ENCODE measurements at regions not wholly inside any gene's neighbourhood (a gene's known extent, or its start where the extent isn't known, plus 50 kb on each side); places are given as distances from the start of the nearest gene placed in this dataset.

DNA sequence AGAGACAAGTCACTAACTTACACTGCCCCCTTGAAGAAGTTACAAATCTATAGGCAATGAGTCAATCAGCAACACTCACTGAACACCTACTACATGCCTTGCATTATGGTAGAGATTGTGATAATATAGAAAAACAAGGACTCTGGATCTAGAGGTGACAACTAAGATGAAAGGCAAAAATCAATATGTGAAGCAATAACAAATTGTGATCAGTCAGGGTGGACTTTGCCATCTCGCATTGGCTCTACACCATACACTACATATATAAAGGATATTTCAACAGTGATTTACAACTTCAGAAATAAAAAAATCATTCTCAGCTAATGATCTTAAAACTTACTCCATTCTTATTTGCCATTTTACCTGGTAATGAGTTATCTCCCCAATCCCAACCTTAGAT is 210.7 kb upstream of the CD96 start:
- TF ChIP-seq, protein P1, sequence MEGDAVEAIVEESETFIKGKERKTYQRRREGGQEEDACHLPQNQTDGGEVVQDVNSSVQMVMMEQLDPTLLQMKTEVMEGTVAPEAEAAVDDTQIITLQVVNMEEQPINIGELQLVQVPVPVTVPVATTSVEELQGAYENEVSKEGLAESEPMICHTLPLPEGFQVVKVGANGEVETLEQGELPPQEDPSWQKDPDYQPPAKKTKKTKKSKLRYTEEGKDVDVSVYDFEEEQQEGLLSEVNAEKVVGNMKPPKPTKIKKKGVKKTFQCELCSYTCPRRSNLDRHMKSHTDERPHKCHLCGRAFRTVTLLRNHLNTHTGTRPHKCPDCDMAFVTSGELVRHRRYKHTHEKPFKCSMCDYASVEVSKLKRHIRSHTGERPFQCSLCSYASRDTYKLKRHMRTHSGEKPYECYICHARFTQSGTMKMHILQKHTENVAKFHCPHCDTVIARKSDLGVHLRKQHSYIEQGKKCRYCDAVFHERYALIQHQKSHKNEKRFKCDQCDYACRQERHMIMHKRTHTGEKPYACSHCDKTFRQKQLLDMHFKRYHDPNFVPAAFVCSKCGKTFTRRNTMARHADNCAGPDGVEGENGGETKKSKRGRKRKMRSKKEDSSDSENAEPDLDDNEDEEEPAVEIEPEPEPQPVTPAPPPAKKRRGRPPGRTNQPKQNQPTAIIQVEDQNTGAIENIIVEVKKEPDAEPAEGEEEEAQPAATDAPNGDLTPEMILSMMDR (IDR thresholded peaks at IDR 0.05; ENCODE audit: partially characterized antibody, unreplicated experiment): no peak
- H3K27me3 Mint-ChIP-seq (ENCODE audit: unreplicated experiment): peaks cover 3% of the 10 kb centered on the region
- DNase-seq: no peak
- H3K4me3 Mint-ChIP-seq (ENCODE audit: unreplicated experiment): no peak overlapping the region
- H3K4me1 Mint-ChIP-seq (ENCODE audit: low read depth, unreplicated experiment): peaks cover 20% of the 10 kb centered on the region
- no peak overlapping the region for H3K27ac Mint-ChIP-seq (ENCODE audit: unreplicated experiment)
- peaks cover 1% of the 10 kb centered on the region for H3K9me3 Mint-ChIP-seq (ENCODE audit: unreplicated experiment)
- no peaks in the 10 kb centered on the region for H3K36me3 Mint-ChIP-seq (ENCODE audit: unreplicated experiment)

DNA sequence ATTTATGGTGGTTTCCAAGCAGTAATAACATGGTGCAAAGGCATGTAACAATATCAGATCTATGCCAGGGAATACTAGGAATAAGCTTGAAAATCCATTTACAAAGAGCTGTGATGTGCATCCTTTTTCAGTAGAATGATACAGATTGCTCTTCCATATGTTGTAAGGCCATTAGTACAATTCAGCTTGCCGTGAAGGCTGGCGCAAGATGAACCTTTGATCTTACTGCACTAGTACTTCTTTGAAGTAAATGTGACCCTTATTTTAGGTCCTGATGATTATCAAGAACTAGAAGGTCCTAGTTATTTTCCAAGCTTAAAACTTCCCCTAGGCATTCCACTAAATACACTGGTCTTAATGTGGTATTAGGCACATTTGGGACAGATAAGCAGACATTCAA is 210.1 kb upstream of the CD96 start:
- peaks cover 3% of the 10 kb centered on the region for H3K27me3 Mint-ChIP-seq (ENCODE audit: unreplicated experiment)
- no peak overlapping the region for H3K27ac Mint-ChIP-seq (ENCODE audit: unreplicated experiment)
- no peaks in the 10 kb centered on the region for H3K36me3 Mint-ChIP-seq (ENCODE audit: unreplicated experiment)
- H3K4me1 Mint-ChIP-seq (ENCODE audit: low read depth, unreplicated experiment): peaks cover 24% of the 10 kb centered on the region
- DNase-seq: no peak
- TF ChIP-seq, protein P1 (IDR thresholded peaks at IDR 0.05; ENCODE audit: partially characterized antibody, unreplicated experiment): no peak
- H3K9me3 Mint-ChIP-seq (ENCODE audit: unreplicated experiment): peaks cover 1% of the 10 kb centered on the region
- no peak overlapping the region for H3K4me3 Mint-ChIP-seq (ENCODE audit: unreplicated experiment)

DNA sequence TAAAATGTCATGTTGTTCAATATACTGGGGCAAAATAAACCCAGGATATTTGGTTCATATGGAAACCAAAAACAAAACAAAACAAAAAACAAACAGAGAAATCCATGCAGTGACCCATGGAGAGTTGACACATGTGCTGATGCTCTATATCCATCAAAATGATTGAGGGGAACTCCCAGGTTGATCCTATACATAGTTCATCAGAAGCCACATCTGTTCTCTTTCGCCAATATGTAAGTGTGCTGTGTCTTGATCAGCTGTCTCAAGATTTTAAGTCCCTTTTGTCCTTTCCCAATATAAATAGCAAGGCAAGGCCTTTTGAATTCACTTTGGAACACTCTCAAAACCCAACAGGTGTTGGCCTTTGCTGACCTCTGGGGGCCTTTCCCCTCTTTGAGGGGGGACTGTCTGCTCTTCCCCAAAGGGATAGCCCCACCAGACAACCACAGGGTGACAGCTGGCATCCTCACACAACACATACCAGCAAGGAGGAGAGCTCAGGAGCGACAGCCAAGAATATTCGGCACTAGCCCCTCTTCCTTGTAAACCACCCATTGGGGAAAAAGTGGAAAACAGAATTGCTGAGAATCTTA is 209.4 kb upstream of the CD96 start:
- Mint-ChIP-seq H3K27ac (ENCODE audit: unreplicated experiment) (peak overlapping the region; percentile 69), H3K27me3 (ENCODE audit: unreplicated experiment) (peaks cover 3% of the 10 kb centered on the region), H3K4me1 (ENCODE audit: low read depth, unreplicated experiment) (peaks cover 27% of the 10 kb centered on the region), H3K9me3 (ENCODE audit: unreplicated experiment) (peaks cover 1% of the 10 kb centered on the region), H3K36me3 (ENCODE audit: unreplicated experiment) (no peaks in the 10 kb centered on the region), H3K4me3 (ENCODE audit: unreplicated experiment) (peak overlapping the region; percentile 11)
- TF ChIP-seq, protein P1 (IDR thresholded peaks at IDR 0.05; ENCODE audit: partially characterized antibody, unreplicated experiment): no peak
- DNase-seq: peak; percentile 26

DNA sequence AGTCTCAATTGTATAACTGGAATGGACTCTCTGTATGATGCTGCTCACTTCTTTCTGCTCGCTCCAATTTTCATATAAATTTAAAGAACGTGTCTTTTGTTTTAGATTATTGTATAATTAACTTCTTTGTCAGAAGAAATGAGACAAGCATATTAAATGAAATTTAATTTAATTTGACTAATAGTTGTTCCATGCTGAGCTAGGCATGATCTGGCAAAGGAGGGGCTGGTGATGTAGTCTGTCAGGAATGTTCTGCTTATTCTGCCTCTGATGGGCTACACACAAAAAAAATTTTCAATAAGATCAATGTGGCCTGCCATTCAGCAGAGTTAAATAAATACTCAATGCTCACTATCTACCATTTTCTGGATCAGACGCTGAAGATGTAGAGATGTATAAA is 208.4 kb upstream of the CD96 start:
- Mint-ChIP-seq H3K27ac (ENCODE audit: unreplicated experiment) (peak overlapping the region; percentile 40), H3K4me1 (ENCODE audit: low read depth, unreplicated experiment) (peaks cover 32% of the 10 kb centered on the region), H3K27me3 (ENCODE audit: unreplicated experiment) (peaks cover 3% of the 10 kb centered on the region), H3K4me3 (ENCODE audit: unreplicated experiment) (no peak overlapping the region), H3K36me3 (ENCODE audit: unreplicated experiment) (no peaks in the 10 kb centered on the region), H3K9me3 (ENCODE audit: unreplicated experiment) (peaks cover 1% of the 10 kb centered on the region)
- TF ChIP-seq, protein P1 (IDR thresholded peaks at IDR 0.05; ENCODE audit: partially characterized antibody, unreplicated experiment): no peak
- no peak for DNase-seq

DNA sequence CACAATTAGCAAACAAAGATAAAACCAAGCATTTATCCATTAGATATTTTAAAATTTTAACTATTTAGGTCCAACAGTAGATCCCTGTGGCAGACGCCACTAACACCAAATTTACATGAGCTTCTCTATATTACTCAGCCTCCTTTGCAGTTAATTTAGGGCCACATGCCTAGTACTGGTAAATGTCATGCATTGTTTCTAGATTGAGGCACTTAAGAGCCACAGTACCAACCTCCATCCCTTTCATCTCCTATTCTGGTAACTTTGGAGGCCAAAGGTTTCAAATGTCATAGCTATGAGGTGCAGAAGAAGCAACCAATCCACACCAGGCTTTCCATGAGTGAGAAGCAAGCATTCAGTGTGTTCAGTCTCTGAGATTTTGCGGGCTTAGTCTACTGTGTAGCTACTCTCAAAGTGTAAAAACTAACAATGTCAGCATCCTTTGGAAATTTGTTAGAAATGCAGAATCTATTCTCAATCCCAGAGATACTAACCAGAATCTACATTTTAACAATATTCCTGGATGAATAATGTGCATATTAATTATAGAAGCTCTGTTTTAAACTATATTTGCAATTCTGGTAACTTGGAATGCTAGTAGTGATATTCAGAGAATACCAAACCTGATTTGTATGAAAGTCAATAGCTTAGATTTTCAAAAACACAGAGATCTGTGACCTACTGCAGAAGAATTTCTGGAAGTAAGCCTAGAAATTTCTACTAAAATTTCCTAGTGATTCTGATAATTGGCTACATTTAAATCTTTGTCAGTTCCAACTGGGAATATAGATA is 206.3 kb upstream of the CD96 start:
- TF ChIP-seq, protein P1 (IDR thresholded peaks at IDR 0.05; ENCODE audit: partially characterized antibody, unreplicated experiment): no peak
- no peak overlapping the region for H3K27ac Mint-ChIP-seq (ENCODE audit: unreplicated experiment)

More for the DNA sequence above, 206.3 kb upstream of the CD96 start:
- peaks cover 5% of the 10 kb centered on the region for H3K9me3 Mint-ChIP-seq (ENCODE audit: unreplicated experiment)
- peaks cover 3% of the 10 kb centered on the region for H3K27me3 Mint-ChIP-seq (ENCODE audit: unreplicated experiment)
- no peak overlapping the region for H3K4me3 Mint-ChIP-seq (ENCODE audit: unreplicated experiment)
- H3K36me3 Mint-ChIP-seq (ENCODE audit: unreplicated experiment): peaks cover 5% of the 10 kb centered on the region
- peaks cover 32% of the 10 kb centered on the region for H3K4me1 Mint-ChIP-seq (ENCODE audit: low read depth, unreplicated experiment)
- DNase-seq: no peak

All from glutamatergic neuron (in vitro differentiated cells).